Hepatic stellate cell (primary cell): ENCODE measurements at regions not wholly inside any gene's neighbourhood (a gene's known extent, or its start where the extent isn't known, plus 50 kb on each side); places are given as distances from the start of the nearest gene placed in this dataset.

Experiments used
- DNase-seq: peaks from one replicate; pipeline ENCODE4 v3.0.0; 2011; ENCODE audit warnings: low spot score

GRCh38 chr1:25035523-25036116 is 105.5 kb upstream of the RUNX3 start:
- DNase-seq = no peak

GRCh38 chr1:25034736-25035522 is 104.9 kb upstream of the RUNX3 start:
- no peak for DNase-seq

- no peak for DNase-seq
Observed at GRCh38 chr1:25033828-25034705, 104.0 kb upstream of the RUNX3 start.

GRCh38 chr1:25033030-25033827 is 103.2 kb upstream of the RUNX3 start:
- DNase-seq = no peak

- no peak for DNase-seq
Observed at GRCh38 chr1:25031966-25032667, 102.0 kb upstream of the RUNX3 start.

- DNase-seq = no peak
Observed at GRCh38 chr1:25031601-25031965, 101.5 kb upstream of the RUNX3 start.

- DNase-seq = no peak
Observed at GRCh38 chr1:25030674-25031589, 100.9 kb upstream of the RUNX3 start.

- no peak for DNase-seq
Observed at GRCh38 chr1:25030012-25030411, 99.9 kb upstream of the RUNX3 start.

- DNase-seq = no peak
Observed at GRCh38 chr1:25028907-25029599, 99.0 kb upstream of the RUNX3 start.

- DNase-seq = no peak
Observed at GRCh38 chr1:25028587-25028906, 98.5 kb upstream of the RUNX3 start.

- DNase-seq = no peak
Observed at GRCh38 chr1:25027822-25028586, 97.9 kb upstream of the RUNX3 start.

GRCh38 chr1:25026730-25027450 is 96.8 kb upstream of the RUNX3 start:
- peak; percentile 27 for DNase-seq

- DNase-seq = no peak
Observed at GRCh38 chr1:25026304-25026703, 96.2 kb upstream of the RUNX3 start.

- DNase-seq = no peak
Observed at GRCh38 chr1:25024615-25025350, 94.7 kb upstream of the RUNX3 start.

- no peak for DNase-seq
Observed at GRCh38 chr1:25023826-25024225, 93.8 kb upstream of the RUNX3 start.

GRCh38 chr1:25023190-25023578 is 93.1 kb upstream of the RUNX3 start:
- DNase-seq = no peak

- peak; percentile 91 for DNase-seq
Observed at GRCh38 chr1:25022361-25023189, 92.5 kb upstream of the RUNX3 start.
